ENCODE measurements at regions not wholly inside any gene's neighbourhood (a gene's known extent, or its start where the extent isn't known, plus 50 kb on each side); places are given as distances from the start of the nearest gene placed in this dataset.

DNA sequence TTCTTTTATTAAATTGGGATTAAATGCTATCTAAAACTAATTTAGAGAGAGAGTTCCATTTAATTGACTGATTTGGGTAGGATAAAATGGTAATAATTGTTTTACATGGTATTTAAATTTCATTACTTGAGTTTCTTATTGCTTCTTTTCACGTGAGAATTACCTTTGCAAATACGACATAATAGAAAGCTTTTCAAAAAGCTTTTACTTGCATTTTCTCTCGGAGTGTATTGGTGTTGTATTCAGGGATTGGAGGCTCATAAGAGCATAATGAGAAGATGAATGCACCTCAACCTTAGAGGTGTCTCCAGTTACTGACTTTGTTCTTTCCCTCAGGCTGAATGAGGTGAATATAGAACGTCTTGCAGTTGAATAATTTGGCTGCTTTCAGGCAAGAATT lies 67.4 kb upstream of the CPHXL start (continued):
- TF ChIP-seq CTCF (conservative IDR thresholded peaks at IDR 0.05; ENCODE audit: low read depth in 2 of 2) (no peak), EZH2phosphoT487 (IDR thresholded peaks at IDR 0.05; ENCODE audit: unreplicated experiment) (no peak), ZNF331 (CRISPR knock-in tag; IDR thresholded peaks at IDR 0.05; ENCODE audit: low read depth) (no peak), NANOG (IDR thresholded peaks at IDR 0.05; ENCODE audit: borderline replicate concordance) (no peak)
- TF ChIP-seq, protein P1, sequence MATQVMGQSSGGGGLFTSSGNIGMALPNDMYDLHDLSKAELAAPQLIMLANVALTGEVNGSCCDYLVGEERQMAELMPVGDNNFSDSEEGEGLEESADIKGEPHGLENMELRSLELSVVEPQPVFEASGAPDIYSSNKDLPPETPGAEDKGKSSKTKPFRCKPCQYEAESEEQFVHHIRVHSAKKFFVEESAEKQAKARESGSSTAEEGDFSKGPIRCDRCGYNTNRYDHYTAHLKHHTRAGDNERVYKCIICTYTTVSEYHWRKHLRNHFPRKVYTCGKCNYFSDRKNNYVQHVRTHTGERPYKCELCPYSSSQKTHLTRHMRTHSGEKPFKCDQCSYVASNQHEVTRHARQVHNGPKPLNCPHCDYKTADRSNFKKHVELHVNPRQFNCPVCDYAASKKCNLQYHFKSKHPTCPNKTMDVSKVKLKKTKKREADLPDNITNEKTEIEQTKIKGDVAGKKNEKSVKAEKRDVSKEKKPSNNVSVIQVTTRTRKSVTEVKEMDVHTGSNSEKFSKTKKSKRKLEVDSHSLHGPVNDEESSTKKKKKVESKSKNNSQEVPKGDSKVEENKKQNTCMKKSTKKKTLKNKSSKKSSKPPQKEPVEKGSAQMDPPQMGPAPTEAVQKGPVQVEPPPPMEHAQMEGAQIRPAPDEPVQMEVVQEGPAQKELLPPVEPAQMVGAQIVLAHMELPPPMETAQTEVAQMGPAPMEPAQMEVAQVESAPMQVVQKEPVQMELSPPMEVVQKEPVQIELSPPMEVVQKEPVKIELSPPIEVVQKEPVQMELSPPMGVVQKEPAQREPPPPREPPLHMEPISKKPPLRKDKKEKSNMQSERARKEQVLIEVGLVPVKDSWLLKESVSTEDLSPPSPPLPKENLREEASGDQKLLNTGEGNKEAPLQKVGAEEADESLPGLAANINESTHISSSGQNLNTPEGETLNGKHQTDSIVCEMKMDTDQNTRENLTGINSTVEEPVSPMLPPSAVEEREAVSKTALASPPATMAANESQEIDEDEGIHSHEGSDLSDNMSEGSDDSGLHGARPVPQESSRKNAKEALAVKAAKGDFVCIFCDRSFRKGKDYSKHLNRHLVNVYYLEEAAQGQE (IDR thresholded peaks at IDR 0.05; ENCODE audit: unreplicated experiment): no peak

DNA sequence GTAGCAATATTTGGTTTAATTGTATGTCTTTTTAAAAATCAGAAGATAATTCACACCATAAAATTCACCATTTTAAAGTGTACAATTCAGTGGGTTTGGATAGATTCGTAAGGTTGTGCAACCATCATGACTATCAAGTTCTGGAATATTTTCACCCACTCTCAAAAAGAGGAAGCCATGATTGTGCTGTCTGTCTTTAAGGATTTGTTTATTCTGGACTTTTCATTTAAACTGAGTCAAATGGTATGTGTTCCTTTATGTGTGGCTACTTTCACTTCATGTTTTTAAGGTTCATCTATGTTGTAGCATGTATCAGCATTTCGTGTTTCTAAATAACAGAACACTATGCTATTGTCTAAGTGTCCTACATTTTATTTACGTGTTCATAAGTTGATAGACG lies 68.1 kb upstream of the CPHXL start:
- Histone ChIP-seq H3K27me3 (ENCODE audit: insufficient read depth) (no peaks in the 10 kb centered on the region; the same call in 1 of the 2 replicates), H2AFZ (no peak overlapping the region), H3F3A (replicated peaks; ENCODE audit: low read depth) (no peaks in the 10 kb centered on the region), H4K20me1 (replicated peaks; ENCODE audit: insufficient read depth) (no peaks in the 10 kb centered on the region), H3K9me2 (ENCODE audit: insufficient read depth) (no peaks in the 10 kb centered on the region), H3K4me1 (ENCODE audit: insufficient read depth) (no peaks in the 10 kb centered on the region), H3K27ac (ENCODE audit: low read depth) (no peak overlapping the region), H3K4me2 (no peak overlapping the region), H3K4me3 (no peak overlapping the region), H3K79me2 (replicated peaks; ENCODE audit: insufficient read depth) (no peaks in the 10 kb centered on the region), H3K36me3 (ENCODE audit: insufficient read depth) (no peaks in the 10 kb centered on the region)
- Mint-ChIP-seq H3K9me3 (peaks cover 54% of the 10 kb centered on the region), H3K4me3 (no peak overlapping the region), H3K4me1 (no peaks in the 10 kb centered on the region), H3K27me3 (ENCODE audit: insufficient read depth, low read depth, poor library complexity) (no peaks in the 10 kb centered on the region), H3K27ac (no peak overlapping the region), H3K36me3 (ENCODE audit: low read depth) (no peaks in the 10 kb centered on the region)
- DNase-seq (ENCODE audit: low spot score): no peak
- ATAC-seq: no peak
- TF ChIP-seq NANOG (IDR thresholded peaks at IDR 0.05; ENCODE audit: borderline replicate concordance) (no peak), CREB1 (CRISPR knock-in tag; IDR thresholded peaks at IDR 0.05; ENCODE audit: low read depth) (no peak), POLR2AphosphoS5 (IDR thresholded peaks at IDR 0.05; ENCODE audit: low read depth) (no peak), JUNB (IDR thresholded peaks at IDR 0.05; ENCODE audit: unreplicated experiment) (no peak), STAT1 (IDR thresholded peaks at IDR 0.05; ENCODE audit: unreplicated experiment) (no peak), EZH2 (IDR thresholded peaks at IDR 0.05; ENCODE audit: low read depth, unreplicated experiment) (no peak)
- TF ChIP-seq, protein P2, sequence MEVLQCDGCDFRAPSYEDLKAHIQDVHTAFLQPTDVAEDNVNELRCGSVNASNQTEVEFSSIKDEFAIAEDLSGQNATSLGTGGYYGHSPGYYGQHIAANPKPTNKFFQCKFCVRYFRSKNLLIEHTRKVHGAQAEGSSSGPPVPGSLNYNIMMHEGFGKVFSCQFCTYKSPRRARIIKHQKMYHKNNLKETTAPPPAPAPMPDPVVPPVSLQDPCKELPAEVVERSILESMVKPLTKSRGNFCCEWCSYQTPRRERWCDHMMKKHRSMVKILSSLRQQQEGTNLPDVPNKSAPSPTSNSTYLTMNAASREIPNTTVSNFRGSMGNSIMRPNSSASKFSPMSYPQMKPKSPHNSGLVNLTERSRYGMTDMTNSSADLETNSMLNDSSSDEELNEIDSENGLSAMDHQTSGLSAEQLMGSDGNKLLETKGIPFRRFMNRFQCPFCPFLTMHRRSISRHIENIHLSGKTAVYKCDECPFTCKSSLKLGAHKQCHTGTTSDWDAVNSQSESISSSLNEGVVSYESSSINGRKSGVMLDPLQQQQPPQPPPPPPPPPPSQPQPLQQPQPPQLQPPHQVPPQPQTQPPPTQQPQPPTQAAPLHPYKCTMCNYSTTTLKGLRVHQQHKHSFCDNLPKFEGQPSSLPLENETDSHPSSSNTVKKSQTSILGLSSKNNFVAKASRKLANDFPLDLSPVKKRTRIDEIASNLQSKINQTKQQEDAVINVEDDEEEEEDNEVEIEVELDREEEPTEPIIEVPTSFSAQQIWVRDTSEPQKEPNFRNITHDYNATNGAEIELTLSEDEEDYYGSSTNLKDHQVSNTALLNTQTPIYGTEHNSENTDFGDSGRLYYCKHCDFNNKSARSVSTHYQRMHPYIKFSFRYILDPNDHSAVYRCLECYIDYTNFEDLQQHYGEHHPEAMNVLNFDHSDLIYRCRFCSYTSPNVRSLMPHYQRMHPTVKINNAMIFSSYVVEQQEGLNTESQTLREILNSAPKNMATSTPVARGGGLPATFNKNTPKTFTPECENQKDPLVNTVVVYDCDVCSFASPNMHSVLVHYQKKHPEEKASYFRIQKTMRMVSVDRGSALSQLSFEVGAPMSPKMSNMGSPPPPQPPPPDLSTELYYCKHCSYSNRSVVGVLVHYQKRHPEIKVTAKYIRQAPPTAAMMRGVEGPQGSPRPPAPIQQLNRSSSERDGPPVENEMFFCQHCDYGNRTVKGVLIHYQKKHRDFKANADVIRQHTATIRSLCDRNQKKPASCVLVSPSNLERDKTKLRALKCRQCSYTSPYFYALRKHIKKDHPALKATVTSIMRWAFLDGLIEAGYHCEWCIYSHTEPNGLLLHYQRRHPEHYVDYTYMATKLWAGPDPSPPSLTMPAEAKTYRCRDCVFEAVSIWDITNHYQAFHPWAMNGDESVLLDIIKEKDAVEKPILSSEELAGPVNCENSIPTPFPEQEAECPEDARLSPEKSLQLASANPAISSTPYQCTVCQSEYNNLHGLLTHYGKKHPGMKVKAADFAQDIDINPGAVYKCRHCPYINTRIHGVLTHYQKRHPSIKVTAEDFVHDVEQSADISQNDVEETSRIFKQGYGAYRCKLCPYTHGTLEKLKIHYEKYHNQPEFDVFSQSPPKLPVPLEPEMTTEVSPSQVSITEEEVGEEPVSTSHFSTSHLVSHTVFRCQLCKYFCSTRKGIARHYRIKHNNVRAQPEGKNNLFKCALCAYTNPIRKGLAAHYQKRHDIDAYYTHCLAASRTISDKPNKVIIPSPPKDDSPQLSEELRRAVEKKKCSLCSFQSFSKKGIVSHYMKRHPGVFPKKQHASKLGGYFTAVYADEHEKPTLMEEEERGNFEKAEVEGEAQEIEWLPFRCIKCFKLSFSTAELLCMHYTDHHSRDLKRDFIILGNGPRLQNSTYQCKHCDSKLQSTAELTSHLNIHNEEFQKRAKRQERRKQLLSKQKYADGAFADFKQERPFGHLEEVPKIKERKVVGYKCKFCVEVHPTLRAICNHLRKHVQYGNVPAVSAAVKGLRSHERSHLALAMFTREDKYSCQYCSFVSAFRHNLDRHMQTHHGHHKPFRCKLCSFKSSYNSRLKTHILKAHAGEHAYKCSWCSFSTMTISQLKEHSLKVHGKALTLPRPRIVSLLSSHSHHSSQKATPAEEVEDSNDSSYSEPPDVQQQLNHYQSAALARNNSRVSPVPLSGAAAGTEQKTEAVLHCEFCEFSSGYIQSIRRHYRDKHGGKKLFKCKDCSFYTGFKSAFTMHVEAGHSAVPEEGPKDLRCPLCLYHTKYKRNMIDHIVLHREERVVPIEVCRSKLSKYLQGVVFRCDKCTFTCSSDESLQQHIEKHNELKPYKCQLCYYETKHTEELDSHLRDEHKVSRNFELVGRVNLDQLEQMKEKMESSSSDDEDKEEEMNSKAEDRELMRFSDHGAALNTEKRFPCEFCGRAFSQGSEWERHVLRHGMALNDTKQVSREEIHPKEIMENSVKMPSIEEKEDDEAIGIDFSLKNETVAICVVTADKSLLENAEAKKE (CRISPR knock-in tag; IDR thresholded peaks at IDR 0.05): no peak
- TF ChIP-seq, protein P1 (IDR thresholded peaks at IDR 0.05; ENCODE audit: unreplicated experiment): no peak

Measured in GM23338 (cell line).